ENCODE measurements at regions not wholly inside any gene's neighbourhood (a gene's known extent, or its start where the extent isn't known, plus 50 kb on each side); places are given as distances from the start of the nearest gene placed in this dataset.

DNA sequence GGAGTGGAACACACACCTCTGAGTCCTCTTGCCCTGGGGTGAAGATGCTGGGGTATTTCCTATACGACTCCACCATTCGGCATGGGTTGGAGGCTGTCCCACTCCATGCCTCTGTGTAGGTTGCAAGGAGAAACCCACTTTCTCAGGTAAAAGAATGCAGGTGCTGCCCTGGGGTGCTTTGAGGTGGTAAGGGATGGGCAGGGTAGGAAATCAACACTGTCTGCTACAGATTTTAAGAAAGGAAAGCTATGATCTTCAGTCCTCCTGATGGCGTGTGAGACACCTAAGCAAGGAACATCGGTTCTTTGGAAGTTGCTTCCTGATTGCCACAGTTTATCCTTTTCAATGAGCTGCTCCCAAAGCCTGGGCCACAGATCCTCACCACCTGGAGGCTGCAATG is 209.2 kb downstream of the NCK2 start (continued):
- TF ChIP-seq, protein P1, sequence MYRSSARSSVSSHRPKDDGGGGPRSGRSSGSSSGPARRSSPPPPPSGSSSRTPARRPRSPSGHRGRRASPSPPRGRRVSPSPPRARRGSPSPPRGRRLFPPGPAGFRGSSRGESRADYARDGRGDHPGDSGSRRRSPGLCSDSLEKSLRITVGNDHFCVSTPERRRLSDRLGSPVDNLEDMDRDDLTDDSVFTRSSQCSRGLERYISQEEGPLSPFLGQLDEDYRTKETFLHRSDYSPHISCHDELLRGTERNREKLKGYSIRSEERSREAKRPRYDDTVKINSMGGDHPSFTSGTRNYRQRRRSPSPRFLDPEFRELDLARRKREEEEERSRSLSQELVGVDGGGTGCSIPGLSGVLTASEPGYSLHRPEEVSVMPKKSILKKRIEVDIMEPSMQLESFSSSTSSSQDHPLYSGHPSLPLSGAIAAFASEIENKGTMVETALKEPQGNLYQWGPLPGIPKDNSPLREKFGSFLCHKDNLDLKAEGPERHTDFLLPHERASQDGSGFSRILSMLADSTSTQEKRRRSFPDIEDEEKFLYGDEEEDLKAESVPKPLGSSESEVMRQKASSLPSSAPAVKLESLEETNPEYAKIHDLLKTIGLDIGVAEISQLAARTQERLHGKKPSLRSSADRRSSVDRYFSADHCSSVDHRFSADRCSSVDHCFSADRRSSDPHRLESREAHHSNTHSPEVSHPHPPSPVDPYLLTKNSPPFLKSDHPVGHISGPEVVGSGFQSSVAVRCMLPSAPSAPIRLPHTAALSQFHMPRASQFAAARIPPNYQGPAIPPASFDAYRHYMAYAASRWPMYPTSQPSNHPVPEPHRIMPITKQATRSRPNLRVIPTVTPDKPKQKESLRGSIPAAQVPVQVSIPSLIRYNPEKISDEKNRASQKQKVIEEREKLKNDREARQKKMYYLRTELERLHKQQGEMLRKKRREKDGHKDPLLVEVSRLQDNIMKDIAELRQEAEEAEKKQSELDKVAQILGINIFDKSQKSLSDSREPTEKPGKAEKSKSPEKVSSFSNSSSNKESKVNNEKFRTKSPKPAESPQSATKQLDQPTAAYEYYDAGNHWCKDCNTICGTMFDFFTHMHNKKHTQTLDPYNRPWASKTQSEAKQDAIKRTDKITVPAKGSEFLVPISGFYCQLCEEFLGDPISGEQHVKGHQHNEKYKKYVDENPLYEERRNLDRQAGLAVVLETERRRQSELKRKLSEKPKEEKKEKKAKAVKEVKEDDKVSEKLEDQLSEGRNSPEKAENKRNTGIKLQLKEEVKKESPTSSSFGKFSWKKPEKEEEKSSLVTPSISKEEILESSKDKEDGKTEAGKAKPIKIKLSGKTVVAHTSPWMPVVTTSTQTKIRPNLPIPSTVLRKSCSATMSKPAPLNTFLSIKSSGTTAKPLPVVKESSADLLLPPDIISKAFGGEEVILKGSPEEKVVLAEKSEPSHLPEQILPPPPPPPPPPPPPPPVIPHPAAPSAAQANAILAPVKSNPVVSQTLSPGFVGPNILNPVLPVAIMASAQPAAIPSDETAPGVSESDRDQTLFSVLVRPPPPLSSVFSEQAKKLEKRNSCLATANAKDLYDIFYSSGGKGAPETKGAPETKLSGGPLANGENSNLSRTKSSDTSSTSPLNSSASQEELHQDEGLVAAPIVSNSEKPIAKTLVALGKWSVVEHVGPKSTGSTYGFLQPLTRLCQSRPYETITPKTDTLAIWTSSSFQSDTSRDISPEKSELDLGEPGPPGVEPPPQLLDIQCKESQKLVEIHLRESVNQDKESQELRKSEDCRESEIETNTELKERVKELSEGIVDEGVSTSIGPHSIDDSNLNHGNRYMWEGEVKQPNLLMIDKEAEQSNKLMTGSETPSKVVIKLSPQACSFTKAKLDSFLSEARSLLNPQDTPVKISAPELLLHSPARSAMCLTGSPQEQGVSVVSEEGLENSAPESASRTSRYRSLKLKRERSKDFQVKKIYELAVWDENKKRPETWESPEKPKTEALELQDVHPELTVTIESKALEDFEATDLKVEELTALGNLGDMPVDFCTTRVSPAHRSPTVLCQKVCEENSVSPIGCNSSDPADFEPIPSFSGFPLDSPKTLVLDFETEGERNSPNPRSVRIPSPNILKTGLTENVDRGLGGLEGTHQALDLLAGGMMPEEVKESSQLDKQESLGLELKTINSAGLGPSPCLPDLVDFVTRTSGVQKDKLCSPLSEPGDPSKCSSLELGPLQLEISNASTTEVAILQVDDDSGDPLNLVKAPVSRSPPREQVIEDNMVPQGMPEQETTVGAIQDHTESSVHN (IDR thresholded peaks at IDR 0.05; ENCODE audit: borderline replicate concordance in 1 of 2, low read depth in 1 of 2), result no peak

DNA sequence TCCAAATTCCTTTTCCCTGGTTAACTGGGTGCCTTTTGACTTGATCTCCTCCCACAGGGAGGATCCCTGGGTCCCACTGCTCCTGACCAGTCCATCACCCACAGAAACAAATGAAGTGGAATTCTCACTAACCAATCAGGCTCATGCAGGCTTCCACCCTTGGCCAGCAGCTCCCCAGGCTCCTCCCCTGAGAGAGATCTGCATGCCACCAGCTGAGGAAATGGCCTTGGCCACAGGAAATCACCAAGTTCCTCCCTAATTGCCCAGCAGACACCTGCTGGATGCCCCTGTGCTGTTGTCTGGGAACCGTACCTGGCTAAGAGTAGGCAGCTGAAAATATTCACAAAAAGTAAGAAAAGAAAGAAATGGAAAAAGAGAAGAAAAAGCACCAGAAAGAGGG is 207.4 kb downstream of the NCK2 start:
- no peak for FAIRE-seq
- no peaks in the 10 kb centered on the region for H3K9me3 ChIP-seq (replicated peaks; ENCODE audit: control insufficient read depth, insufficient read depth, low read depth, low read length)
- no peaks in the 10 kb centered on the region for H3K79me2 ChIP-seq (ENCODE audit: control insufficient read depth, insufficient read depth, low read length)
- CTCF ChIA-PET (ENCODE audit: low intra/inter-chr PET ratio), result no interaction called here
- in situ Hi-C loops (cut with MboI), result no loop called here
- no peaks in the 10 kb centered on the region for H3K36me3 ChIP-seq (ENCODE audit: control insufficient read depth, insufficient read depth, low read length)
- H2AFZ ChIP-seq (ENCODE audit: low read depth, low read length), result no peak overlapping the region
- no peak overlapping the region for H3K4me3 ChIP-seq
- 0% methylated on average over 1 of the region's 1 CpG for WGBS (ENCODE audit: insufficient coverage, low coverage, missing lambda C conversion rate)
- H3K9ac ChIP-seq (ENCODE audit: insufficient read depth in 1 of 2, low read depth in 2 of 2, low read length in 2 of 2), result no peak overlapping the region
- H3K4me2 ChIP-seq (ENCODE audit: insufficient read depth, low read length), result no peak overlapping the region
- intact Hi-C loops (cut with micrococcal nuclease), result no loop called here
- BruUV-seq (replicated peaks), result no TSS peak
- no peak for ATAC-seq
- no peaks in the 10 kb centered on the region; a peak in 1 of 5 replicates for H3K4me1 ChIP-seq (replicated peaks in 1 of 2; ENCODE audit: control insufficient read depth in 2 of 2, insufficient read depth in 2 of 2, low read length in 2 of 2)
- no peaks in the 10 kb centered on the region for H4K20me1 ChIP-seq (replicated peaks; ENCODE audit: control insufficient read depth, insufficient read depth, low read length)
- POLR2A ChIA-PET, result no interaction called here
- no peak for DNase-seq (ENCODE audit: extremely low read depth in 1 of 4, low spot score in 3 of 4)
- H3K27ac ChIP-seq (ENCODE audit: extremely low read depth, low read depth, low read length), result no peak overlapping the region
- no peaks in the 10 kb centered on the region for H3K9me1 ChIP-seq (ENCODE audit: control insufficient read depth, insufficient read depth, low read length)
- H3K27me3 ChIP-seq (ENCODE audit: control insufficient read depth in 2 of 2, insufficient read depth in 2 of 2, low read length in 2 of 2), result peaks cover 4 to 40% of the 10 kb centered on the region in 2 experiments
- TF ChIP-seq, protein P2, sequence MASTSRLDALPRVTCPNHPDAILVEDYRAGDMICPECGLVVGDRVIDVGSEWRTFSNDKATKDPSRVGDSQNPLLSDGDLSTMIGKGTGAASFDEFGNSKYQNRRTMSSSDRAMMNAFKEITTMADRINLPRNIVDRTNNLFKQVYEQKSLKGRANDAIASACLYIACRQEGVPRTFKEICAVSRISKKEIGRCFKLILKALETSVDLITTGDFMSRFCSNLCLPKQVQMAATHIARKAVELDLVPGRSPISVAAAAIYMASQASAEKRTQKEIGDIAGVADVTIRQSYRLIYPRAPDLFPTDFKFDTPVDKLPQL (IDR thresholded peaks at IDR 0.05; ENCODE audit: extremely low read depth, insufficient read length), result no peak
- no peak for TF ChIP-seq MTF1 (CRISPR knock-in tag; IDR thresholded peaks at IDR 0.05; ENCODE audit: borderline replicate concordance)
- TF ChIP-seq, protein P3, sequence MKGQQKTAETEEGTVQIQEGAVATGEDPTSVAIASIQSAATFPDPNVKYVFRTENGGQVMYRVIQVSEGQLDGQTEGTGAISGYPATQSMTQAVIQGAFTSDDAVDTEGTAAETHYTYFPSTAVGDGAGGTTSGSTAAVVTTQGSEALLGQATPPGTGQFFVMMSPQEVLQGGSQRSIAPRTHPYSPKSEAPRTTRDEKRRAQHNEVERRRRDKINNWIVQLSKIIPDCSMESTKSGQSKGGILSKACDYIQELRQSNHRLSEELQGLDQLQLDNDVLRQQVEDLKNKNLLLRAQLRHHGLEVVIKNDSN (CRISPR knock-in tag; IDR thresholded peaks at IDR 0.05), result no peak
- TF ChIP-seq SMAD2 (IDR thresholded peaks at IDR 0.05; ENCODE audit: low read depth, low read length), result no peak
- TF ChIP-seq RCOR1 (IDR thresholded peaks at IDR 0.05; ENCODE audit: borderline replicate concordance in 1 of 2, low read depth in 2 of 2, low read length in 2 of 2), result no peak
- no peak for TF ChIP-seq BRD4 (IDR thresholded peaks at IDR 0.05)
- no peak for TF ChIP-seq ZNF3 (CRISPR knock-in tag; IDR thresholded peaks at IDR 0.05)
- TF ChIP-seq RBM25 (IDR thresholded peaks at IDR 0.05; ENCODE audit: low read depth, low read length, severe bottlenecking), result no peak
- TF ChIP-seq TOE1 (IDR thresholded peaks at IDR 0.05; ENCODE audit: borderline replicate concordance), result no peak
- TF ChIP-seq TOE1 (CRISPR knock-in tag; IDR thresholded peaks at IDR 0.05; ENCODE audit: borderline replicate concordance, low read depth), result no peak
- no peak for TF ChIP-seq CC2D1A (IDR thresholded peaks at IDR 0.05)
- no peak for TF ChIP-seq ATF7 (IDR thresholded peaks at IDR 0.05)
